Liver (tissue), 3 donors: ENCODE measurements at regions not wholly inside any gene's neighbourhood (a gene's known extent, or its start where the extent isn't known, plus 50 kb on each side); places are given as distances from the start of the nearest gene placed in this dataset.

Experiments
- ATF3 ChIP-seq: IDR thresholded peaks from 2 replicates; pipeline ENCODE4 v1.6.1; 2016; ENCODE audit warnings: antibody characterized with exemption
- CTCF ChIP-seq: fragments of 150-350 bp; IDR thresholded peaks from 2 replicates; pipeline ENCODE4 v1.5.1; 2017; ENCODE audit warnings: improper control_type of control experiment, low read depth, low read length; ENCODE audit not compliant: missing input control
- REST ChIP-seq: IDR thresholded peaks from 2 replicates; pipeline ENCODE4 v1.6.1; 2016; ENCODE audit warnings: antibody characterized with exemption, mild to moderate bottlenecking
- TAF1 ChIP-seq: conservative IDR thresholded peaks from 2 replicates; pipeline ENCODE4 v1.6.1; 2016; ENCODE audit warnings: antibody characterized with exemption, mild to moderate bottlenecking
- donor health status: healthy.
- donor health status: healthy.

- TF ChIP-seq TAF1 (no peak), CTCF (no peak), REST (no peak), ATF3 (no peak)
Observed at GRCh38 chr5:77900691-77901090, 124.6 kb upstream of the TBCA start.
